Natural killer cell (primary cell): ENCODE measurements at regions not wholly inside any gene's neighbourhood (a gene's known extent, or its start where the extent isn't known, plus 50 kb on each side); places are given as distances from the start of the nearest gene placed in this dataset.

Experiments
- ATAC-seq, 3 donors: fragments of 150-1000 bp in 2 of 3; fragments of 200-7000 bp in 1 of 3; cut with Tn5 transposase; 1 replicate in 1 of 3; 2 replicates in 2 of 3; pipeline ENCODE4 v1.10.0; 2021; ENCODE audit warnings: mild to moderate bottlenecking in 2 of 3, moderate library complexity in 2 of 3
- DNase-seq, 2 donors: peaks; one replicate each; pipeline versions ENCODE4 v3.0.0 to v3.0.0-alpha.2; 2013 to 2021; ENCODE audit warnings: mixed read lengths in 1 of 2
- H3K27ac ChIP-seq: one replicate; pipeline ENCODE4 v1.5.1; 2013; ENCODE audit warnings: mild to moderate bottlenecking, low read length
- H3K27me3 ChIP-seq: one replicate; pipeline ENCODE4 v1.6.1; 2013; ENCODE audit warnings: low read length; ENCODE audit not compliant: control insufficient read depth, insufficient read depth
- H3K36me3 ChIP-seq: one replicate; pipeline ENCODE4 v1.6.1; 2013; ENCODE audit warnings: low read length; ENCODE audit not compliant: control insufficient read depth, insufficient read depth
- H3K4me1 ChIP-seq: one replicate; pipeline ENCODE4 v1.6.1; 2013; ENCODE audit warnings: low read length; ENCODE audit not compliant: control insufficient read depth, insufficient read depth
- H3K4me3 ChIP-seq: one replicate; pipeline ENCODE4 v1.5.1; 2013; ENCODE audit warnings: low read length
- H3K9me3 ChIP-seq: one replicate; pipeline ENCODE4 v1.6.1; 2013; ENCODE audit warnings: low read length; ENCODE audit not compliant: control insufficient read depth, insufficient read depth
- H3K27ac Mint-ChIP-seq, 2 donors: one replicate each; pipeline ENCODE4 v1.8.0; 2022; ENCODE audit warnings: mild to moderate bottlenecking in 2 of 2, mixed read lengths in 2 of 2, moderate library complexity in 1 of 2
- H3K27me3 Mint-ChIP-seq, 2 donors: one replicate each; pipeline ENCODE4 v1.8.0; 2022; ENCODE audit warnings: low read depth in 2 of 2, mixed read lengths in 2 of 2
- H3K36me3 Mint-ChIP-seq: one replicate; pipeline ENCODE4 v1.8.0; 2022; ENCODE audit warnings: mixed read lengths
- H3K4me1 Mint-ChIP-seq, 2 donors: one replicate each; pipeline ENCODE4 v1.8.0; 2022; ENCODE audit warnings: mixed read lengths in 2 of 2
- H3K4me3 Mint-ChIP-seq: one replicate; pipeline ENCODE4 v1.8.0; 2022; ENCODE audit warnings: mild to moderate bottlenecking, moderate library complexity, mixed read lengths
- H3K9me3 Mint-ChIP-seq, 2 donors: one replicate each; pipeline ENCODE4 v1.8.0; 2022; ENCODE audit warnings: mixed read lengths in 2 of 2
- WGBS: methylation state at CpG from one replicate; pipeline ENCODE4 v1.1.7; 2013; ENCODE audit warnings: missing lambda C conversion rate; ENCODE audit not compliant: insufficient coverage; 5-methylcytosine and 5-hydroxymethylcytosine counted together
- intact Hi-C: fragments of 100-400 bp; cut with micrococcal nuclease; formaldehyde crosslinking; loops from one replicate; pipeline ENCODE4 v1.14.2; 2022
- TF ChIP-seq, protein P1 (sequence below): fragments of 200-600 bp; IDR thresholded peaks from one replicate; pipeline ENCODE4 v1.8.0; 2022; ENCODE audit warnings: antibody characterized with exemption

DNA sequence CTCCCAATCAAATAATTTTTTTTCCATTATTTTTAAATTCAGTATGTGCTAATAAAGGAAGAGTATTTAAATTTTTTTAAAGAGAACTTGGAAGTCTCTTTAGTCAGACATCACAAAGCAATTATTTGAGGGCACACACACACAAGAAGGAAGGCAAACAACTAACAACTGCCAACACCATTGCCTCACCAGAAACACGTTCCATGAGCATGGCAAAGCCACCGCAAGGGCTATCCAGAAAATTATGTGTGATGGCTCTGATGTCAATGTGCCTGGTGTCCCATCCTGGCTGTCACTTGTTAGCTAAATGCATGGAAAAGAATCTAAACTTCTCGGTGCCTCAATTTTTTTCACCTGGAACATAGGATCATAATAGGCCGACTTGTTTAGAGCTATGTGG lies 262.9 kb downstream of the SEC16B start:
- Mint-ChIP-seq H3K4me3 (no peak overlapping the region), H3K36me3 (no peaks in the 10 kb centered on the region), H3K27ac (no peak overlapping the region), H3K9me3 (peaks cover 14 to 16% of the 10 kb centered on the region in 2 donors), H3K27me3 (no peaks in the 10 kb centered on the region), H3K4me1 (no peaks in the 10 kb centered on the region)
- ATAC-seq (no peak), DNase-seq (no peak)
- WGBS: 82% methylated on average over 3 of the region's 4 CpGs
- Histone ChIP-seq H3K4me3 (no peak overlapping the region), H3K27ac (no peak overlapping the region), H3K36me3 (no peaks in the 10 kb centered on the region), H3K4me1 (no peaks in the 10 kb centered on the region), H3K9me3 (peaks cover 12% of the 10 kb centered on the region), H3K27me3 (no peaks in the 10 kb centered on the region)
- intact Hi-C loops: no loop called here
- TF ChIP-seq, protein P1, sequence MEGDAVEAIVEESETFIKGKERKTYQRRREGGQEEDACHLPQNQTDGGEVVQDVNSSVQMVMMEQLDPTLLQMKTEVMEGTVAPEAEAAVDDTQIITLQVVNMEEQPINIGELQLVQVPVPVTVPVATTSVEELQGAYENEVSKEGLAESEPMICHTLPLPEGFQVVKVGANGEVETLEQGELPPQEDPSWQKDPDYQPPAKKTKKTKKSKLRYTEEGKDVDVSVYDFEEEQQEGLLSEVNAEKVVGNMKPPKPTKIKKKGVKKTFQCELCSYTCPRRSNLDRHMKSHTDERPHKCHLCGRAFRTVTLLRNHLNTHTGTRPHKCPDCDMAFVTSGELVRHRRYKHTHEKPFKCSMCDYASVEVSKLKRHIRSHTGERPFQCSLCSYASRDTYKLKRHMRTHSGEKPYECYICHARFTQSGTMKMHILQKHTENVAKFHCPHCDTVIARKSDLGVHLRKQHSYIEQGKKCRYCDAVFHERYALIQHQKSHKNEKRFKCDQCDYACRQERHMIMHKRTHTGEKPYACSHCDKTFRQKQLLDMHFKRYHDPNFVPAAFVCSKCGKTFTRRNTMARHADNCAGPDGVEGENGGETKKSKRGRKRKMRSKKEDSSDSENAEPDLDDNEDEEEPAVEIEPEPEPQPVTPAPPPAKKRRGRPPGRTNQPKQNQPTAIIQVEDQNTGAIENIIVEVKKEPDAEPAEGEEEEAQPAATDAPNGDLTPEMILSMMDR: no peak

DNA sequence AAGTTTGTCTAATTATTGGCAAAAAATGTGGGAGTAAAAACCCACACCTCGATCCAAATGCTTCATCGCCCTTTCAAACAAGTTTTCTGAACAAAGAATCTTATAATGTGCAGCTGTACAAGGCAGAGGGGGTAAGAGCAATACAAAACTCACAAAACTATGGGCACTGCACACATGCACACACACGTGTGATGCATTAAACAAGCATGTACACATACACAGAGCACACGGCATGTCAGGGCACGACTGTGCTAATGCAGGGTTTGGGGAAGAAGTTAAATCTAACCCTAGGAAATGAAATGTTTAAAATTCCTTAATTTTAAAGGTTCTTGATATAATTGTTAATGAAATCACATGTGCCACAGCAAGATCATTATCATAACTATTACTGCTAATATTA lies 264.0 kb downstream of the SEC16B start:
- H3K36me3 Mint-ChIP-seq: no peaks in the 10 kb centered on the region
- intact Hi-C loops: no loop called here

DNA sequence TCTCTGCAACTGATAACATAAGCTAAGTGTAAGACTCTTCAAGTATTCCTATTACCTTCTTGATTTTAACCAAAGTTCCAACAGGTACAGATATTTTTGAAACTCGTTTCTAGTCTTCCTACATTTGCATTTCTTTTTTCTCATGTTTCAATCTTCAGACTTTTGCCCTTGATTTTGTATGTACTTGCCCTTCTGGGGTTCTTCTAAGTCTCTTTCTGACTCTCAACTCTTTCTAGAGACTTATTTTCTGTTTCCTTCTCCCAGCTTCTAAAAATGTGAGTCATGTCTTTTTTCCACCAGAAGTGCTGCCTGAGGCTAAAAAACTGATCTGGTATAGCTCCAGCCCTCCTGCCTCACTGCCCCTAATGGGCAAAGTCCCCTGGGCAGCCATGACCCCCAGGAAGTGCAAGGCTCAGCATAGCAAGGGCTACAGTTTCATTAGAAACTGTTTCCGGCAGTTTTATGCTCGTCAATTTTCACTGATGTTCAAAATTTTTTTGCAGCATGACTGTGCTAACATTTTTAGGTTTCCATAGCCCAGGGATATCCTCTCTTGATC lies 265.9 kb downstream of the SEC16B start:
- no peaks in the 10 kb centered on the region for H3K36me3 Mint-ChIP-seq
- no peak overlapping the region for H3K27ac ChIP-seq
- no peaks in the 10 kb centered on the region for H3K4me1 Mint-ChIP-seq
- no peaks in the 10 kb centered on the region for H3K4me1 ChIP-seq
- H3K9me3 ChIP-seq: no peaks in the 10 kb centered on the region
- no peak overlapping the region for H3K4me3 ChIP-seq
- TF ChIP-seq, protein P1: no peak
- H3K36me3 ChIP-seq: no peaks in the 10 kb centered on the region
- H3K27me3 Mint-ChIP-seq: no peaks in the 10 kb centered on the region
- H3K27me3 ChIP-seq: no peaks in the 10 kb centered on the region
- 80% methylated on average over 3 of the region's 3 CpGs for WGBS
- H3K27ac Mint-ChIP-seq: no peak overlapping the region
- ATAC-seq (no peak), DNase-seq (no peak)
- H3K4me3 Mint-ChIP-seq: no peak overlapping the region
- intact Hi-C loops: no loop called here
- H3K9me3 Mint-ChIP-seq: peaks cover 7 to 18% of the 10 kb centered on the region in 2 donors

More for the DNA sequence above, 264.0 kb downstream of the SEC16B start:
- Histone ChIP-seq H3K4me3 (no peak overlapping the region), H3K27ac (no peak overlapping the region), H3K9me3 (peaks cover 6% of the 10 kb centered on the region), H3K27me3 (no peaks in the 10 kb centered on the region), H3K36me3 (no peaks in the 10 kb centered on the region), H3K4me1 (no peaks in the 10 kb centered on the region)
- TF ChIP-seq, protein P1: no peak
- ATAC-seq (no peak), DNase-seq (no peak)
- no peaks in the 10 kb centered on the region for H3K27me3 Mint-ChIP-seq
- WGBS: 100% methylated on average over 2 of the region's 5 CpGs
- no peak overlapping the region for H3K27ac Mint-ChIP-seq
- no peaks in the 10 kb centered on the region for H3K4me1 Mint-ChIP-seq
- H3K4me3 Mint-ChIP-seq: no peak overlapping the region
- H3K9me3 Mint-ChIP-seq: peaks cover 14 to 20% of the 10 kb centered on the region in 2 donors

DNA sequence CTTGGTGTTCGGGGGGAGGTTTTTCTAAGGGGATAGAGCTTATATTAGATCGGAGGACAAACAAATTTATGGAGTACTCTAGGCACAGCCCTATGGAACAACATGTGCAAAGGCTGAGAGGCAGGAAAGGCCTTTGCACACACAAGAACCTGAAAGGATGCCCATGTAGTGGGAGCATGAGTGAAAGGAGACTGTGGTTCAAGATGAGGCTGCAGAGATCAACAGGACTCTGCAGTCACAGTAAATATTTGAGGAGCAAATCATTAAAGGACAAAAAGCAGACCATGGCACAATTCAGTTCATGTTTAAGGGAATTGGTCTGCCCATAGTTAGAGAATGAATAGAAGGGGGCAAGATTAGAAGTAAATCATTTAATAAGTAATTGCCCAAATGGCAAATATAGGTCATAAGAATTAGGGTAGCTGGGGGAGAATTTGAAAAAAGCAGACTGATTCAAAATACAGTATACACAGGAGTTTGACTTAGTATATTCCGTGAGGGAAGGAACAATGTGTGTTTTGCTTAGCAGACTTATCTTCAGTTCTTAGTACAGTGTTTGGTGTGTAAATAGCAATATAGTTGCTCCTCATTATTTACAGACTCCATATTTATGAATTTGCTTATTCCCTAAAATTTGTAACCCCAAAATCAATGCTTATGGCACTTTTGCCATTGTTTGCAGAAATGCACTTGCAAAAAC lies 268.1 kb downstream of the SEC16B start:
- H3K27ac ChIP-seq: no peak overlapping the region
- WGBS: 87% methylated on average over 3 of the region's 3 CpGs
- Mint-ChIP-seq H3K4me1 (no peaks in the 10 kb centered on the region), H3K9me3 (peaks cover 7 to 15% of the 10 kb centered on the region in 2 donors), H3K4me3 (no peak overlapping the region), H3K36me3 (no peaks in the 10 kb centered on the region), H3K27me3 (no peaks in the 10 kb centered on the region), H3K27ac (no peak overlapping the region)
- no peak overlapping the region for H3K4me3 ChIP-seq
- intact Hi-C loops: no loop called here
- no peaks in the 10 kb centered on the region for H3K27me3 ChIP-seq
- H3K4me1 ChIP-seq: no peaks in the 10 kb centered on the region
- H3K9me3 ChIP-seq: no peaks in the 10 kb centered on the region
- TF ChIP-seq, protein P1: no peak
- H3K36me3 ChIP-seq: no peaks in the 10 kb centered on the region
- DNase-seq (no peak), ATAC-seq (no peak)
